Stimulated activated CD8-positive, alpha-beta memory T cell treated with anti-CD3 and anti-CD28 coated beads, Interleukin-7, amount 100 ng/mL, for 1 hour (primary cell): ENCODE measurements at regions not wholly inside any gene's neighbourhood (a gene's known extent, or its start where the extent isn't known, plus 50 kb on each side); places are given as distances from the start of the nearest gene placed in this dataset.
"Not testable (repeated sequence)": the region's sequence is repeated elsewhere in the genome, so short reads cannot be mapped to it uniquely, and the experiment has no call there.

ENCODE experiments used
- DNase-seq, 2 donors: peaks; one replicate each; pipeline ENCODE4 v3.0.0-alpha.2; 2020; ENCODE audit warnings: low read depth in 2 of 2

DNA sequence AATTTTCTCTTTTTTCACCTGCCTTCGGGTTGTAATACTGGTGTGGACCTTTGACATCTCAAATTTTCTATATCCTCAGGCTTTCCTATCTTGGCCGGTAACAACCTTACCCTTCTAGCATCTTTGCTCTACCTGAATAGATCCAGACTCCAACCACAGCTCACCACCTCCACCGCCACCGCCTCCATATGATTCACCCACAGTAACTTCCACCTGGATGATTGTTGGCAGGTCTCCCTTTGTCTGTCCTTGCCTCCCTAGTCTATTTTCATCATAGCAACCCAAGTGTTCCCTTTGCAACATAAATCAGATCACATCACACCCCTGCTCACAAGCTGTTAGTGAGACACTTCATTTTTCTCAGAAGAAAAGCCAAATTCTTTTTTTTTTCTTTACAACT, 525.8 kb upstream of the POU3F2 start:
- no peak for DNase-seq

GRCh38 chr6:98310443-98310842, 523.9 kb upstream of the POU3F2 start:
- no peak for DNase-seq

DNA sequence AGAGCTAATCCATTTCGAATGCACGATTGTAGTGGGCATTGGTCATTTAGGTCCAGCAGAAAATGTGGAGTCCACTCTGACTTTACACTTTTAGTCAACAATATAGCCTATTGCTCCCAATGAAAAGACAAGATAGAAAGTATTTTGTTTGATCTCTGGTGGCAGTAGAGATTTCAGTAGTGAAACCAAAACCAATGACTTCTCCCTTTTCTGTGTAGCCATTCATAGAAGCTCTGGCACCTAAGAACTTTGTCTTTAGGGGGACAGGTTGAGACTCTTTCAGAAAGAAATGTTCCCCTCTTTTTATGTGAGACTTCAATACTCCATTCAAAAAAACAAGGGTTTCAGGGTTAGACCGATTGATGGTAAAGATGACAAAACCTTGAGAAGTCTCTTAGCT, 510.8 kb upstream of the POU3F2 start:
- no peak for DNase-seq

- no peak for DNase-seq
These were observed 509.9 kb upstream of the POU3F2 start for GRCh38 chr6:98324446-98324845.

- DNase-seq: no peak
These were observed 509.0 kb upstream of the POU3F2 start for GRCh38 chr6:98325366-98325765.

- no peak for DNase-seq
These were observed 501.1 kb upstream of the POU3F2 start for GRCh38 chr6:98333273-98333672.

DNA sequence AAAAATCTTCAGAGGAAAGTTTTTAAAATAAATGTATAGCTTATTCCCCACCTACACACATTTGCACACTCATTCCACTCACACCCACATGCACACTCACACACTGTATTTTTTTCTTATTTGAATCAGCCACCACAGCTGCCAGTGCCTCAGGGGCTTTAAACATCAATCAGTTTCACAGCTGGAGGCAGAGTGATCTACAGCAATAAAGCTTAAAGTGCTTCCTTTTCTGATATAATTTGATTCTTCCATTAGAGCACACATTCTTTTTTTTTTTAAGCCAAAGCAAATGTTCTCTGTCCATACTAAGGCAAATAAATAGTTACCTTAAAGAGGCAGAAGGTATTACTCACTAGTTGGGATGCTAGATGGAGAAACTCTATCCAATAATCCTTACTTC, 498.8 kb upstream of the POU3F2 start:
- DNase-seq: no peak

GRCh38 chr6:98339506-98339905, 494.9 kb upstream of the POU3F2 start:
- no peak for DNase-seq

DNA sequence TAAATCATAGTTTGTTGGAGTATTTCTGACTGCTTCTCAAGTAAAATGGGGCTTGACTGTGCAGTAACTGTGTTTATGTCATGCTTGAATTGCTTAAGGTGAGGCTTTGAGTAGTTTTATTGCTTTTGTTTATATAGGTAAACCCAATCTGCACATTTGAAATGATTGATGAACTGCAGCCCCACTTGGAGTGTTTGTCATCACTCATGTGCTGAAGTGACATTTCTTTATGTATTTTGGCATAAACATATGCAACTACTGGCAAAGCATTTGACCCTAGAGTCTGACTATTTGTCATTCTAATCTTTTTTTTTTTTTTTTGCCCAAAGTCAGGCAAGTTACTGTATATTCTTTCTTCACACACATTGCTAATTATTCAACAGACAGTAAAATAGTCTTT, 491.4 kb upstream of the POU3F2 start:
- no peak for DNase-seq

GRCh38 chr6:98343797-98344196, 490.6 kb upstream of the POU3F2 start:
- DNase-seq: no peak

DNA sequence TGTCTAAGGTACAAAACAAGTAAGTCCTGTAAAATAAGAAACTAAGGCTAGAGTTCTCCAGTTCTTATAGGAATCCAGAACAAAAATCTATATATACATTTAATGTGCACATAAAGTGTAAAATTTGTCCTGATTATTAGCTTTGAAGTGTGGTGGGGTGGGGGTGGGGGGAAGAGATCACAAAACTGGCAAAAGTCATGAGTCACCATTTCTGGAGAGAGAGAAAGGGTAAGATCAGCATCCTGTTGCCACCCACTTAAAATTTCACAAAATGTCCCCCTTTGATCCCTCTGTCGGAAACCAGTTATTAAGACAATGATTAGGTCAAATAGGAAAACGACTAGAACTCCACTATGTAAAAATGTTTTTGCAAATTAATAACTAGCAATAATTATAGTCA, 482.0 kb upstream of the POU3F2 start:
- DNase-seq: no peak

GRCh38 chr6:98358173-98358572, 476.2 kb upstream of the POU3F2 start:
- DNase-seq: no peak

- no peak for DNase-seq
These were observed 468.0 kb upstream of the POU3F2 start for GRCh38 chr6:98366371-98366770.

GRCh38 chr6:98380589-98380988, 453.8 kb upstream of the POU3F2 start:
- no peak for DNase-seq

DNA sequence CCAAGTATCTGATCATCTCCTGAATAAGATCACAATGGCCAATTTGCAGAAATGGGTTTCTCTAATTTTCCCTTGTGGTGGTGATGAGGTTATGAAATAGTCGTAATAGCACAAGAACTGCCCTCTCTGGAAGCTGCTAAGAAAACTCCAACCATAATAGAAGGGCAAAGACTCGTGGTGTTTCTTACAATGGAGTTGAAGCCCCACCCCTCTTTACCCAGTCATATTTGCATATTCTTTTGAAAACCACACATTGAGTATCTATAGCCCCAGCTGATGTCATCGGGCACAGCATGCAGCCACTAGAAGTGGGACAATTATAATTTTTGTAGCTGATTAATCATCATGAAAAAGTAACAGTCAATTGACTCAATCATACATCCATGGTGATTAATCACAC, 452.1 kb upstream of the POU3F2 start:
- no peak for DNase-seq

DNA sequence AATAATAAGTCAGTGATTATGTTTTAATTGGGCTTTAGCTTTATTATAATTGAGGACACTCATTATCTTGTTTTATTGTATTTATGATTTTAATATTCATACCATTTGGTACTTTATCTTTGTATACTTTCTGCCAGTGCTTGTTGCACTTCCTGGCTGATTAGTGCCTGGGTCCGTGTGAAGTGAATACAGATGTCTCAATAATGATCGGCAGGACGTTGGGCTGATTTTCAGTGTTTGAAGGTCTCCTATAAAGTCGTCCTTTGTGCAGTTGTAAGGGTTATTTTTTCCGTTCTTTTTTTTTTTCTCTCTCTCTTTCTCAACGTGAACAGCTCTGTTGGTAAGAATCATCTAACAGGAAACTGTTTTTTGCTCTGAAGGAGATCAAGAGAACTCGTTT, 450.0 kb upstream of the POU3F2 start:
- DNase-seq: no peak

- DNase-seq: no peak
These were observed 449.6 kb upstream of the POU3F2 start for GRCh38 chr6:98384801-98385200.

- DNase-seq: no peak
These were observed 438.7 kb upstream of the POU3F2 start for GRCh38 chr6:98395610-98396166.

DNA sequence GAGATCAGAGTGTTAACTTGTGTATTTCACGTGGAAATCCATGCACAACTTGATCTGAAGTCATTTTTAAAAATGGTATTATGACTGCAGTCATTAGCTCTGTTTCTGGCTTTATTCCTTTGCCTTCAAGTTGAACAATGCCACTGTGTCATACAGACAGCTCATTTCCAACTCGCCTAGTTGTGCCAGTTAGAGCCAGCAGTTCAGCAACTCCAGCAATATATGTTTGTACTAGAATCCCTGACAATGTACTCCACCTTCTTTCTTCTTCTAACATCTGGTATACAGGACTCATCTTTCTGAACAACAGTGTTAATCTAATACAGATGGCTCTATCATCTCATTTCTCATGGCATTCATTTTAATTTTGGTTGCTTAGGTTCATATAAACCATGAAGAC, 418.3 kb upstream of the POU3F2 start:
- no peak for DNase-seq

DNA sequence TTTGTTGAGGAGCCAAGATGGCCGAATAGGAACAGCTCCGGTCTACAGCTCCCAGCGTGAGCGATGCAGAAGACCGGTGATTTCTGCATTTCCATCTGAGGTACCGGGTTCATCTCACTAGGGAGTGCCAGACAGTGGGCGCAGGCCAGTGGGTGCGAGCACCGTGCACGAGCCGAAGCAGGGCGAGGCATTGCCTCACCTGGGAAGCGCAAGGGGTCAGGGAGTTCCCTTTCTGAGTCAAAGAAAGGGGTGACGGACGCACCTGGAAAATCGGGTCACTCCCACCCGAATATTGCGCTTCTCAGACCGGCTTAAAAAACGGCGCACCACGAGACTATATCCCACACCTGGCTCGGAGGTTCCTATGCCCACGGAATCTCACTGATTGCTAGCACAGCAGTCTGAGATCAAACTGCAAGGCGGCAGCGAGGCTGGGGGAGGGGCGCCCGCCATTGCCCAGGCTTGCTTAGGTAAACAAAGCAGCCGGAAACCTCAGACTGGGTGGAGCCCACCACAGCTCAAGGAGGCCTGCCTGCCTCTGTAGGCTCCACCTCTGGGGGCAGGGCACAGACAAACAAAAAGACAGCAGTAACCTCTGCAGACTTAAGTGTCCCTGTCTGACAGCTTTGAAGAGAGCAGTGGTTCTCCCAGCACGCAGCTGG, 417.7 kb upstream of the POU3F2 start:
- DNase-seq: not testable (repeated sequence)

DNA sequence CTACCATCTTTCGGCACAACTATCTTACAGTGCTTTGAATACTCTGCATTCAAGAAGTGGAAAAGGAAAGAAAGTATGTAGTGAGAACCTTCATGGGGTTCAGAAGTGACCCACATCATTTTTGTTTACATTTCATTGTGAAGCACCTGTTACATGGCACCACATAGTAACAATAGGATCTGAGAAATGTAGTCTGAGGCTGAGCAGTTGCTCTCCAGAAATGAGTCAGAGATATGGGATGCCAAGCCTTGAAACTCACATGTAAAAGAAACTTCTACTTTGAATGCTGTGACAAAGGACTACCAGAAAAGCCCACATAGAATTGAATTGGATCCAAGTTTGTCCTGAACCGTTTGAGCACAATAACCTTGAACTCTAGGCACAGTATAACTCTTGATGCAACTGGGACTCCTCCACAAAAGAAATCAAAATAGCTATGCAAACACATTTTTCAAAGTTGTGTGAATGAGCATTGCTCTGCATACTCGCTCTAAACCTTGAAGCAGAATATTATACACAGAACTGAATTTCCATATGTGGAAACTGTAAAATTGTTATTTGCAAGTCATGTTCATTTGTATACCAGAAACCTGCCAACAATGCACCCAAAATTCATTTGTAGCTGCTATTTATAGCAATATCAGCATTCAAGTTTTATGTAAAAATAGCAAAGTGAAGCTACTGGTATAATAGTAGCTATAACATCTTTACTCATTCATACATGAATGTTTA, 400.9 kb upstream of the POU3F2 start:
- DNase-seq: no peak

DNA sequence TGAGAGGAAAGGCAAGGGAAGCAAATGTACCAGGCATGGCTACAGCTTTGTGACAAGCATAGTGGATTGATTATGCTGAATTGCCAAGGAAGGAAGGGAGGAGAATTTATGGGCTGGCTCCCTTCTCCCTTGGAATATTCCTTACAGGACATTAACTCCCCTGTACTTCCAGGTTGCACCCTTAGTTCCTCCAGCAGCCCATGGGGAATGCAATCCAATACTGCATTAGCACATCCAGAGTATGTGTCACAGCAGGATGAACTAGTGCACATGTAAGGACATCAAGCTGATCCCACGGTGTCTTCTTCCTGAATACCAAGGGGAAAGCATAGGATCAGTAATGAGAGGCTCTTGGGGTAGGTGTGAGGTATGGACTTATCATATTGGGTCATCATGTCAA, 390.7 kb upstream of the POU3F2 start:
- no peak for DNase-seq

DNA sequence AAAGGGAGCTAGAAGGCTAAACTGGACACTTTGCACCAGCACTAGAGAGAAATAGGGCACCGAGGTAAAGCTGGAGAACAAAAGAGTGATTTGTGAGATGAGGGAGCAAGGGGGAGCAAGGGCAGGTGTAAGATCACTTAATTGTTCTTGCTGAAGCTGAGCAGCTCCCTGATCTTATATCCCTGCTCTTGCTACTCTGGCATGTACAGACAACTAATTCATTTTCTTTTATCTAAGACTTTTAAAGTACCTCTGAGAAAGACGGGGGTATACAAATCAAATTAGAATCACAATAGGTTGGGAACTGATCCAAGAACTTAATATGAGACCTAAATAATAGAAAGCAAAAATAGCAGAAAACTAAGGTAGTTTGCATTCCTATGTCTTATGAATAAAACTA, 381.7 kb upstream of the POU3F2 start:
- no peak for DNase-seq
